22Rv1 (cell line): ENCODE measurements at regions not wholly inside any gene's neighbourhood (a gene's known extent, or its start where the extent isn't known, plus 50 kb on each side); places are given as distances from the start of the nearest gene placed in this dataset.

Experiments used
- CTCF ChIP-seq: fragments of 450-650 bp; IDR thresholded peaks from 2 replicates; pipeline ENCODE4 v1.5.1; 2017; ENCODE audit warnings: mild to moderate bottlenecking
- ZFX ChIP-seq: fragments of 450-650 bp; IDR thresholded peaks from 2 replicates; pipeline ENCODE4 v1.6.1; 2017; ENCODE audit warnings: antibody characterized with exemption, borderline replicate concordance

- TF ChIP-seq CTCF (no peak), ZFX (no peak)
Measured at GRCh38 chr9:25322142-25322541, 356.1 kb downstream of the TUSC1 start.
